ENCODE measurements at regions not wholly inside any gene's neighbourhood (a gene's known extent, or its start where the extent isn't known, plus 50 kb on each side); places are given as distances from the start of the nearest gene placed in this dataset.

DNA sequence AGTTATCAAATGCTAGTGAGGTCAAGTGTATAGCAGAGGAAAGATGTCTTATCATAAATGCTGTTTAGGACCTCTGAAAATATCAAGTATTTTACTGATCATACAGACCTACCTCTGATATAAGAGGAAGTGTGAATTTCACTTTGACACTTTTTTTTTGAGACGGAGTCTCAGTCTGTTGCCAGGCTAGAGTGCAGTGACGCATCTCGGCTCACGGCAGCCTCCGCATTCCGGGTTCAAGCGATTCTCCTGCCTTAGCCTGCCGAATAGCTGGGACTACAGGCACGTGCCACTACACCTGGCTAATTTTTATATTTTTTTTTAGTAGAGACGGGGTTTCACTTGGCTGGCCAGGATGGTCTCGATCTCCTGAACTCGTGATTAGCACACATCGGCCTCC lies 55.1 kb upstream of the PIK3C2G start:
- no peaks in the 10 kb centered on the region for H3K27me3 Mint-ChIP-seq (ENCODE audit: low read depth)
- no peak overlapping the region for H3K9ac ChIP-seq (ENCODE audit: extremely low read depth, insufficient read length, low read length)
- H2BK15ac ChIP-seq (ENCODE audit: low read depth, low read length) = no peak overlapping the region
- WGBS (ENCODE audit: extremely low coverage, insufficient read length, low lambda C conversion rate) = no CpG with 5 or more reads among the region's 13 CpGs
- H2BK12ac ChIP-seq (ENCODE audit: insufficient read length, low read depth, low read length) = no peak overlapping the region
- H3K79me2 ChIP-seq (ENCODE audit: insufficient read depth, low read length) = no peaks in the 10 kb centered on the region
- H3K9me3 ChIP-seq (ENCODE audit: control insufficient read depth, low read depth, low read length) = no peaks in the 10 kb centered on the region
- H4K8ac ChIP-seq (replicated peaks; ENCODE audit: insufficient read length, low read depth, low read length) = no peak overlapping the region
- peaks cover 0 to 4% of the 10 kb centered on the region in 2 experiments; a peak in 2 of 4 replicates for H3K4me1 Mint-ChIP-seq
- no peak overlapping the region for H4K5ac ChIP-seq (ENCODE audit: insufficient read length, low read depth, low read length)
- no peak overlapping the region for H3K56ac ChIP-seq (ENCODE audit: insufficient read length, low read depth, low read length)
- H3K23ac ChIP-seq (ENCODE audit: insufficient read length, low read depth, low read length) = no peak overlapping the region
- no peak overlapping the region for H3K18ac ChIP-seq (ENCODE audit: insufficient read length, low read depth, low read length)
- H2BK20ac ChIP-seq (ENCODE audit: low read depth, low read length, poor library complexity, severe bottlenecking) = no peak overlapping the region
- no peaks in the 10 kb centered on the region for H3K79me1 ChIP-seq (ENCODE audit: insufficient read depth, low read depth, low read length, poor library complexity, severe bottlenecking)
- H3K27ac ChIP-seq (ENCODE audit: insufficient read length, low read depth, low read length) = no peak overlapping the region
- no peak overlapping the region for H2BK120ac ChIP-seq (ENCODE audit: low read depth, low read length, poor library complexity, severe bottlenecking)
- H3K27ac Mint-ChIP-seq = no peak overlapping the region; a peak in 1 of 7 replicates
- no peaks in the 10 kb centered on the region for H3K36me3 Mint-ChIP-seq (ENCODE audit: insufficient read depth in 1 of 3, low read depth in 3 of 3)
- no peaks in the 10 kb centered on the region for H3K9me3 Mint-ChIP-seq
- no peaks in the 10 kb centered on the region for H3K4me1 ChIP-seq (ENCODE audit: insufficient read depth, low read length)
- no peak overlapping the region for H4K91ac ChIP-seq (ENCODE audit: insufficient read length, low read depth, low read length)
- H2AFZ ChIP-seq (ENCODE audit: low read length) = no peak overlapping the region
- no peaks in the 10 kb centered on the region for H3K27me3 ChIP-seq (ENCODE audit: insufficient read depth, low read length)
- no peaks in the 10 kb centered on the region for H3K23me2 ChIP-seq (ENCODE audit: insufficient read length, low read depth, low read length, poor library complexity, severe bottlenecking)
- TF ChIP-seq, protein P1, sequence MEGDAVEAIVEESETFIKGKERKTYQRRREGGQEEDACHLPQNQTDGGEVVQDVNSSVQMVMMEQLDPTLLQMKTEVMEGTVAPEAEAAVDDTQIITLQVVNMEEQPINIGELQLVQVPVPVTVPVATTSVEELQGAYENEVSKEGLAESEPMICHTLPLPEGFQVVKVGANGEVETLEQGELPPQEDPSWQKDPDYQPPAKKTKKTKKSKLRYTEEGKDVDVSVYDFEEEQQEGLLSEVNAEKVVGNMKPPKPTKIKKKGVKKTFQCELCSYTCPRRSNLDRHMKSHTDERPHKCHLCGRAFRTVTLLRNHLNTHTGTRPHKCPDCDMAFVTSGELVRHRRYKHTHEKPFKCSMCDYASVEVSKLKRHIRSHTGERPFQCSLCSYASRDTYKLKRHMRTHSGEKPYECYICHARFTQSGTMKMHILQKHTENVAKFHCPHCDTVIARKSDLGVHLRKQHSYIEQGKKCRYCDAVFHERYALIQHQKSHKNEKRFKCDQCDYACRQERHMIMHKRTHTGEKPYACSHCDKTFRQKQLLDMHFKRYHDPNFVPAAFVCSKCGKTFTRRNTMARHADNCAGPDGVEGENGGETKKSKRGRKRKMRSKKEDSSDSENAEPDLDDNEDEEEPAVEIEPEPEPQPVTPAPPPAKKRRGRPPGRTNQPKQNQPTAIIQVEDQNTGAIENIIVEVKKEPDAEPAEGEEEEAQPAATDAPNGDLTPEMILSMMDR (conservative IDR thresholded peaks at IDR 0.05) = no peak
- H3K14ac ChIP-seq (ENCODE audit: insufficient read depth, low read length) = no peak overlapping the region
- H3K4ac ChIP-seq (ENCODE audit: low read depth, low read length) = no peak overlapping the region
- no peak overlapping the region for H3T11ph ChIP-seq (ENCODE audit: low read length)
- no peak for DNase-seq
- no peak overlapping the region for H3K4me2 ChIP-seq (ENCODE audit: insufficient read depth, insufficient read length, low read length)
- H4K20me1 ChIP-seq (ENCODE audit: control insufficient read depth, insufficient read depth, insufficient read length) = no peaks in the 10 kb centered on the region
- no peak overlapping the region for H3K4me3 Mint-ChIP-seq
- H2BK5ac ChIP-seq (ENCODE audit: insufficient read length, low read length) = no peak overlapping the region
- no peak overlapping the region for H2AK5ac ChIP-seq (ENCODE audit: insufficient read length, low read length)

Data from H9 (cell line).